ENCODE measurements at regions not wholly inside any gene's neighbourhood (a gene's known extent, or its start where the extent isn't known, plus 50 kb on each side); places are given as distances from the start of the nearest gene placed in this dataset.

DNA sequence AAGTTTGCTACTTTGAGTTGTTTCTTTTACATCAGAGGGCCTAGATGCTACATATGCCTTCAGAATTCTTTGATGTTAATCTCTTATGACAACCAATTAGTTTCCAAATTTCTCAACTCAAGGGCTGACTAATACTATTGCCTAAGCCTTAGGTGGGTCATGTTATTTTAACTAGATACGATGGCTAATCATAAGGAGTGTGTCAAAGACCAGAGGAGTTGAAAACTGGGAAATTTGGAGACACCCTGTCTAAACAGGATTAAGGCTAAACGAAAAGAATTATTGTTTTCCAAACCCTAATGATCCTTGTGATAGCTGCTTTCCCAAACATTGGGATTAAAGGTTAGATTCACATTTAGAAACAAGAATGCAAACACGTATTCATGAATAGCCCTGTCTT is 228.5 kb downstream of the PCDH7 start:
- TF ChIP-seq, protein P1, sequence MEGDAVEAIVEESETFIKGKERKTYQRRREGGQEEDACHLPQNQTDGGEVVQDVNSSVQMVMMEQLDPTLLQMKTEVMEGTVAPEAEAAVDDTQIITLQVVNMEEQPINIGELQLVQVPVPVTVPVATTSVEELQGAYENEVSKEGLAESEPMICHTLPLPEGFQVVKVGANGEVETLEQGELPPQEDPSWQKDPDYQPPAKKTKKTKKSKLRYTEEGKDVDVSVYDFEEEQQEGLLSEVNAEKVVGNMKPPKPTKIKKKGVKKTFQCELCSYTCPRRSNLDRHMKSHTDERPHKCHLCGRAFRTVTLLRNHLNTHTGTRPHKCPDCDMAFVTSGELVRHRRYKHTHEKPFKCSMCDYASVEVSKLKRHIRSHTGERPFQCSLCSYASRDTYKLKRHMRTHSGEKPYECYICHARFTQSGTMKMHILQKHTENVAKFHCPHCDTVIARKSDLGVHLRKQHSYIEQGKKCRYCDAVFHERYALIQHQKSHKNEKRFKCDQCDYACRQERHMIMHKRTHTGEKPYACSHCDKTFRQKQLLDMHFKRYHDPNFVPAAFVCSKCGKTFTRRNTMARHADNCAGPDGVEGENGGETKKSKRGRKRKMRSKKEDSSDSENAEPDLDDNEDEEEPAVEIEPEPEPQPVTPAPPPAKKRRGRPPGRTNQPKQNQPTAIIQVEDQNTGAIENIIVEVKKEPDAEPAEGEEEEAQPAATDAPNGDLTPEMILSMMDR (conservative IDR thresholded peaks at IDR 0.05; ENCODE audit: low read depth, low read length): no peak
- TF ChIP-seq EZH2 (IDR thresholded peaks at IDR 0.05; ENCODE audit: borderline replicate concordance, low read depth, low read length, poor library complexity, severe bottlenecking): no peak
